ENCODE measurements at regions not wholly inside any gene's neighbourhood (a gene's known extent, or its start where the extent isn't known, plus 50 kb on each side); places are given as distances from the start of the nearest gene placed in this dataset.

DNA sequence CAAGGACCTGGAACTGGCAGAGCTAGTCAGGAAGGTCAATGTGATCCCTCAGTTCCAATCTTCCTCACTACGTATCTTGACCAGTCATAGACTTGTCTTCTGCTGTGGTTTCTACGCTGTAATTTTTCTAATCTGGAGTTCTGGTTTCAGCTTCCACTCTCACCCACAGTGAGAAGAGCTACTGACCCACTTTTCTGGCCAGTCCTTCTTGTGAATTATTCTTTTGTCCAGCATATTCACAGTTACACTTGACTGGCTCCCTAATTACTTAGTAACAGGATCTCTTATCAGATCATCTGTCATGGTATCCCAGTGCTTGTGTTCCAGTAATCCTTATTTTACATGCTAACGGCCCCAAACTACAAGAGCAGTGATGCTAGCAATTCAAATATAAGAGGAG, 72.4 kb upstream of the MME start:
- DNase-seq (ENCODE audit: extremely low spot score), result no peak
- CTCF ChIA-PET, result interaction anchor here (0.8 to 1.0 kb wide), 2 partner anchors 9 to 11 kb away, joined by 3 read pairs; no protein-coding TSS in a partner anchor
- TF ChIP-seq CTCF (IDR thresholded peaks at IDR 0.05; ENCODE audit: control extremely low read depth, extremely low read depth, low read depth, missing control alignments), result no peak

GRCh38 chr3:155001289-155002010, 78.7 kb upstream of the MME start:
- no peak for TF ChIP-seq CTCF (IDR thresholded peaks at IDR 0.05; ENCODE audit: control extremely low read depth, extremely low read depth, low read depth, missing control alignments)
- POLR2A ChIA-PET, result no interaction called here
- no peak for DNase-seq (ENCODE audit: extremely low spot score)
- CTCF ChIA-PET, result no interaction called here

More for the DNA sequence above, 72.4 kb upstream of the MME start:
- POLR2A ChIA-PET, result no interaction called here

DNA sequence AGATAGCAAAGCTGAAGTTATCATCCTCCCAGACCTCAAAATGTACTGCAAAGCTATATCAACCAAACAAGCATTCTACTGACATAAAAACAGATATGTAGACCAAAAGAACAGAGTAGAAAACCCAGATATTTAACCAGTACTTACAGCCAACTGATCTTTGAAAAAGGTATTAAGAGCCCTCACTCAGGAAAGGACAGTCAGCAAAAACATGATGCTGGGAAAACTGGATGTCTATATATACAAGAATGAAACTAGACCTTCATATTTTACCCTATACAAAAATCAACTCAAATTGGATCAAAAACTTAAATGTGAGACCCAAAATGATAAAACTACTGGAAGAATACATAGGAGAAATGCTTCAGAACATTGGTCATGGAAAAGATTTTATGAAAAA, 87.5 kb upstream of the MME start:
- no peak for TF ChIP-seq CTCF (IDR thresholded peaks at IDR 0.05; ENCODE audit: control extremely low read depth, extremely low read depth, low read depth, missing control alignments)
- DNase-seq (ENCODE audit: extremely low spot score), result no peak
- ChIA-PET POLR2A (no interaction called here), CTCF (no interaction called here)

DNA sequence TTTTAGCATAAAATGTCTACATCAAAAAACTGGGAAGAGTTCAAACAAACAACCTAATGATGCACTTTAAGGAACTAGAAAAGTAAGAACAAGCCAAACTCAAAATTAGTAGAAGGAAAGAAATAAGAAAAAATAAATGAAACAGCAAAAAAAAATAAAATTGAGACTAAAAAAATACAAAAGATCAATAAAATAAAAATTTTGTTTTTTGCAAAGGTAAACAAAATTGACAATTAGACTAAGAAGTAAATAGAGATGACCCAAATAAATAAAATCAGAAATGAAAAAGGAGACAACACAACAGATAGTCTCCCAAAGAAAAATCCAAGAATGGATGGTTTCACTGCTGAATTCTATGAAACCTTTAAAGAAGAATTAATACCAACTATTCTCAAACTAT, 89.6 kb upstream of the MME start:
- ChIA-PET POLR2A (no interaction called here), CTCF (no interaction called here)
- TF ChIP-seq CTCF (IDR thresholded peaks at IDR 0.05; ENCODE audit: control extremely low read depth, extremely low read depth, low read depth, missing control alignments), result no peak
- DNase-seq (ENCODE audit: extremely low spot score), result no peak

DNA sequence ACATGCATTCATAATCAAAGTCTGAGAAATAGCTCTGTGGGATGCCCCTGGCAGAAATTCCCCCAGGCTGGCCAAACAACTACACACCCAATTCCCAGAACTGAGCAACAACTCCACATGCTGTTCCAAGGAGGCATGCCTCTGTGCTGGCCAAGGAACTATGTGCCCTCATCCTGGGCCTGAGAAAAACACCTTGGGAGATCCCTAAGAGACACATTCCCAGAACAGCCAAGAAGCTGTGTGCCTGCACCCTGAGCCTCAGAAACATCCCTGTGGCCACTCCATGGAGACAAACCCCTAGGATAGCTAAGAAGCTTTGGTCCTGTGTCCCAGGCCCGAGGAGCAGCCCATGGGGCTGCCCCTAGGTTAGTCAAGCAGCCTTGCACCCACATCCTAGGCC, 92.3 kb upstream of the MME start:
- CTCF ChIA-PET, result no interaction called here

DNA sequence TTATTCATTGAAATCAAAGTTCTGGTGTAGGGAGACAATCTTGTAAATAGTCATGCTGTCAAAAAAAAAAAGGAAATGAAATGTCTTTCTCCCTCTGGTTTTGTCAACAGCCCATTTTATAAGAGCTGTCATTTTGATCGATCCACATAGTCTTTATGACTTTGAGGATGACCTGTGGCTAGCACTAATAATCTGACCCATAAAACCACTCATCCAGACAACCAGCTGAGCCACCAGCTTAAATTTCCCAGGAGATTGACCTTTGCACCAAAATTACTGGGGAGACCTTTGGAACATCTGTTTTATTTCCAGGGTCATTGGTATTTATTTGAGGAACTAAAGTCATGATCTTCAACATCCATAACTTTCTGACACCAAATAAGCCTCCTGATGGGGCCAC, 98.5 kb upstream of the MME start:
- DNase-seq (ENCODE audit: extremely low spot score), result no peak
- ChIA-PET POLR2A (no interaction called here), CTCF (no interaction called here)

More for the DNA sequence above, 92.3 kb upstream of the MME start:
- TF ChIP-seq CTCF (IDR thresholded peaks at IDR 0.05; ENCODE audit: control extremely low read depth, extremely low read depth, low read depth, missing control alignments), result no peak
- POLR2A ChIA-PET, result no interaction called here
- DNase-seq (ENCODE audit: extremely low spot score), result no peak

More for the DNA sequence above, 98.5 kb upstream of the MME start:
- no peak for TF ChIP-seq CTCF (IDR thresholded peaks at IDR 0.05; ENCODE audit: control extremely low read depth, extremely low read depth, low read depth, missing control alignments)

All from GM10248 (cell line).